Stimulated activated CD8-positive, alpha-beta memory T cell treated with anti-CD3 and anti-CD28 coated beads, Interleukin-15, amount 100 ng/mL, for 48 hours (primary cell): ENCODE measurements at regions not wholly inside any gene's neighbourhood (a gene's known extent, or its start where the extent isn't known, plus 50 kb on each side); places are given as distances from the start of the nearest gene placed in this dataset.

Experiments
- DNase-seq, 2 donors: peaks; one replicate each; pipeline ENCODE4 v3.0.0-alpha.2; 2020; ENCODE audit warnings: low read depth in 2 of 2

DNA sequence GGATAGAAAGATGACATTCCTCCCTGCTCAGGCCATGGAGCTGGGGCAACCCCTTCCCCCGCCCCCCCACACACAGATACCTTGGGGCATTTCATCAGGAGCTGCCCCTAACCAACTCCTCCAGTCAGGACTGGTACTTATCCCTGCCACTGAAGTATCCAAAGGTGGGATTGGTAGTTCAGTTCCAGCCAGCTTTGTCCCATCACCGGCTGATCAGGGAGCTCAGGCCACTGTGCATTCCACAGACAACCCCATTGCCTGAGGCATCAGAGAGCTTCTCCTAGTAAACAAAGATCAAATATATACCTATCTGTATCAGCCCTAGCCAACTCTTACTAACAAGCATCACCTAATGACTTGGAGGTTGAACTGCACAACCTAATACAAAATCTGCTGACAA, 218.2 kb upstream of the FMR1 start:
- no peak for DNase-seq

DNA sequence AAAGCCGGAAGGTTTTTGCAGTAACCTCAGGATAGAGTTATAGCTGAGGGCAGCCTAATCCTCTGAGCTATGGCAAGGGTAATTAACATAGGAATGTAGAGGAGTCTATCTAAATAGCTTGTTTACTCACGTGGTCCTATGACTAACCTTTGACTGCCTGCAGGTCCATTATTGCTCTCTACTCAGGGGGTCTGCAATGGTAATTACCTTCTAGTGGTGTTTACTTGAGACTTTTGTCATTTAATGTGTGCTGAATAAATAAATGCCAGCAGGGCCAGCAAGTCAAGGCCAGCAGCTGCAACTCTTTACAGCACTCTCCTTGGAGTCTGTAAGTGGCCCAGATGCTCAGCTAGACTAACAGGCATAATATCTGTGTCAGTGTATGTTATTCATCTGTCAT, 212.7 kb upstream of the FMR1 start:
- no peak for DNase-seq

DNA sequence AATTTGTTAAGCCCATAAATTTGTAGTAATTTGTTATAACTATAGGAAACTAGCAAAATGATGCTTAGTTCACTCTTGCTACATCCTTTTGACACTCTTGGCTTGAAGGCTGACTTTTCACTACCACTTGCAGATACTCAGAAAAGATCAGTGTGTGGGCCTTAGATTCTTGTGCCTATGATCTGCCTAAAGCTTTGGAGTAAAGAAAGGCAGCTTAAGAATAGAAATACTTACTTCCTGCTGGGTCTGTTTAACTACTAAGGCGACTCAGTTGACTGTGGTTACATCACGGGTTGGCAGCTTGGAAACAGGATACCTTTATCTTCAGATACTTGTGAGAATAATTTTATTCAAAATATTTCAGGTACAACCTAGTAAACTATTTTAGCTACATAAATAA, 201.4 kb upstream of the FMR1 start:
- DNase-seq: no peak

DNA sequence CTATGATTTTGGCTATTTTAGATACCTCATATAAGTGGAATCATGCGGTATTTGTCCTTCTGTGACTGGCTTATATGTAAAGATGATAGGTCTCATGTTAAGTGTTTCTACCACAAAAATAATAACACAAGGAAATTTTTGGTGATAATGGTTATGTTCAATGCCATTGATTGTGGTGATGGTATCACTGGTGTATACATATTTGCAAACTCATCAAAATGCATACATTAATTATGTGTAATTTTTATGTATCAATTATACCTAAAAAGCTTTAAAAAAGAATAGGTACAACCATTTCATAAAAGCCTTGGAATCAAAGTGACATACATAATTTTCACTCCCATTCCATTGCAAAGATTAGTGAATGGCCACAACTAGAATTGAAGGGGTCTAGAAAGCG, 178.3 kb upstream of the FMR1 start:
- no peak for DNase-seq

DNA sequence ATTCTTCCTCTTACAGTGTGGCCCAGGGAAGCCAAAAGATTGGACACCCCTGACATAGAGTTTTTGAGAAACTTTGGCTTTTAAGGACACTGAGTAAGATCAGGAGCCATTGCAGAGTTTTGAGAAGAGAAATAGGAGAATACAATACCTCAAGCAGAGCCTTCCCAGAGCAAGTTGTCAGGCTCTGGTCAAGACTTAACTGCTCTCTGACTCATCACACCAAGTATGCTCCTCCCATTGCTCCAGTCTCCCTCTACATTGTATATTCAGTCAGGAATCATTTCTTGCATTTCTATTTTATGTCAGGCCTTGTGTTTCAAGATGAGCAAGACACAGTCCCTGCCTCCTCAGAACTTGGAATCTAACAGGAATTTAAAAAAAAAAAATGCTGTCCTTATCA, 176.4 kb upstream of the FMR1 start:
- DNase-seq: no peak

DNA sequence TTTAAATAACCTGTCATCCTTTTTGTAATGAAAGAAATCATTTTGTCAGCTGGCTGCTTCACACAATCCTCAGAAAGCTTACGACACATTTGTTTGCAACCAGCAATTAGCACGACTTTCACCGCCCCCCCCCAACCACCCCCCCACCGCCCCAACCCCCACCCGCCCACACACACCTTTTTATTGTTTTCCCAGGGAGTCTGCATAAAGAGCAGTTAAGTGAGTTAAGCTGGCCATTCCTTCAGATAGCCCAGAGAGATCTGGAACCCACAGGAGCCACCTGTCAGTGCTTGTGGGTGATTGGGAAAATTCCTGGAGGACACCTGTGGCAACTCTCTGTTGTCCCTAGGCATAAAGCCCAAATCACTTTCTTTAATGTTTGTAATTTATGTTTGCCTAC, 175.7 kb upstream of the FMR1 start:
- no peak for DNase-seq

DNA sequence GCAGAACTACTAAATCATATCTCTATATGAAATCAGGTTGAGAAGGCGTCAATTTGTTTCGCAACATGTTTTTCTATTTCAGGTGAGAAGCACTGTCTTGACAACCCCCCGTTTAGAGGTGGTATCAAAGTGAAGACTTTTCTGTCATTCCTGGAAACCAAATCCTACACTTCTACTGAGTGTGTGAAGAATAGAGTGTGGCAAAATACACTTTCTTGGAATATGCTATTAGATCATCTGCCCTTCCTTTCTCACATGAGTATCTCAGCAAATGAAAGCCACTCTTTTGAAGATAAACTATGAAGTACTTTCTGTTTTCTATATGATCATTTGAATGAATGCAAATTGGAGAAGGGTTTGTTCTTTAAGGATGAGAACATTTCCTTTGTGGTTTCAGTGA, 174.0 kb upstream of the FMR1 start:
- DNase-seq: no peak

DNA sequence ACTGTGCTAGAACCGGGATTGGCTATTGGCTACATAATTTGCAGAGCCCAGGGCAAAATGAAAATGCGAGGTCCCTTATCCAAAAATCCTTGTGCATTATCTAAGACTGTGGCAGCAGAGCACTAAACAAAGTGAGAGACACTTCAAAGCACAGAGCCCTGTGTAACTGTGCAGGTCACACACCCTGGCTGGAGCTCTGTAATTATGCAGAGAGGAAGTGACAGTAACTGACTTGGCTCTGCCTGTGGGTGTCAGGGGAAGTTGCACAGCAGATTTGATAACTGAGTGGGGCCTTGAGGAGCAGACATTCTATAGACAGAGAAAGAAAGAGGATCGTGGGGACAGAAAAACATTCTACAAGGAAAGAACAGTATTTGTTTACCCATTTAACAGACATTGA, 173.5 kb upstream of the FMR1 start:
- peak in 1 of 2 donors; percentile 0 for DNase-seq

DNA sequence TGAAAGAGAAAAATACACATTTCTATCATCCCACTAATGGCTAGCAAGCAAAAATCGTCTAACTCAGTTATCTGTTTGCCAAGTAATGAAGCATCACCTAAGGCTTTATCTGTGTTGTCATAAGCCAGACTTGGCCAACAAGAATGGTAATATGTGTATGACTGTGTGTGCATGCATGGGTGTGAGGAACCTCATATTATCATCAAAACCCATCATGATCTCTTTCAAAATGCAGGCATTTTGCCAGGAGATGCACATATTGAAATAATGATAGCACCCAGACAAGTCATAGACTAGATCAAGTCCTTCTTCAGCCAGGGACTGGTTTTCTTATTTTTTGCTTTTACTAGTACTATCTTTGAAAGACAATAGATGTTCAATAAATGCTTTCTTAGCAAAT, 172.5 kb upstream of the FMR1 start:
- no peak for DNase-seq

DNA sequence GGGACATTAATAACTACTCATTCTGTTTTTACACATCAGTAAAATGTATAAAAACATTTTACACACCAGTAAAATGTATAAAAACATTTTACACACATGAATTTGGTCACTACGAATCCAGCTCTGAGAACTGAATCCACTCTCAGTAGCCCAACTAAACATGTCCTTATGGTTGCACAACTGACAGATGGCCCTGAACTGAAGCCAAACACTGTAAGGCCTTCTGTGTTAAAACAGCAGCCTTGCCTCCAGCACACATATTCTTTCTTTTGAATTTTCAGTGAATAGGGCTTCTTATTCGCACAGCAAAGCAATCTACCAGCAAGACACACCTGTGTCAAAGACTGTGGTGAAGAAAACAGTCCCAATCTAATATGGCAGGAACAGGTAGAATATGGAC, 169.9 kb upstream of the FMR1 start:
- no peak for DNase-seq

DNA sequence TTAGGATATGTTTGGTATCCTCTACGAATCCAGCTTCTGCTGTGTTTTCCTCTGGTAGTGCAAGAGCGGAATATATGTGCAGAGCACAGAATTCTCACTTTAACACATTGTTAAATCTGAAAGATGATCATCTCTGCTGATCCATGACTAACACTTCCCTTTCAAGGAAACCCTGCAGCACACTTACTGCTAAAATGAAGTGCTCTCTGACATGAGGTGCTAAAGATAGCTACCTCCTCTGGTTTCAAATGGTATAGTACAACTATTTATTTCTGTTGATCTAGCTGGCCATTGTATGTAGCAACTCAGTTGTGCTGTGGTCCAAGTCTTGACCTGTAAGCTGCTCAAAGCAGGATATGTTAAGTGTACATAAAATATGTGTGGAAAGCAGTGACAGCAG, 162.4 kb upstream of the FMR1 start:
- no peak for DNase-seq

DNA sequence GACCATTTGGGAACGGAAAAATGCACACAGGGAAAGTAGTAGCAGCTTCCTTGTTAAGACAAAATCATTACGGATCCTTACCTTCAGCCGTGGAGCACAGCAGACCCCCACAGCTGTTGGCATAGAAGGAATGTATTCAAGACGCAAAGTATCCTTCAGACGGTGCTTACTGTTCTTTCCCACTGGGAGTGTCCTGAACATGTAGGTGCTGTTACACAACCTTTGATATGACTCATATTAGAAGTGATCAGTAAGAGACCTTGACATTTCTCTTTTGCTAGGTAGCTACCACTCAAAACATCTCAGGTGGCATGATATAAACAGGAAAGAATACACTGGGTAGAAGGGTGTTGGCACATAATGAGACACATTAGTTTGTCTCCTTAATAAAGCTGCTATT, 154.0 kb upstream of the FMR1 start:
- no peak for DNase-seq

DNA sequence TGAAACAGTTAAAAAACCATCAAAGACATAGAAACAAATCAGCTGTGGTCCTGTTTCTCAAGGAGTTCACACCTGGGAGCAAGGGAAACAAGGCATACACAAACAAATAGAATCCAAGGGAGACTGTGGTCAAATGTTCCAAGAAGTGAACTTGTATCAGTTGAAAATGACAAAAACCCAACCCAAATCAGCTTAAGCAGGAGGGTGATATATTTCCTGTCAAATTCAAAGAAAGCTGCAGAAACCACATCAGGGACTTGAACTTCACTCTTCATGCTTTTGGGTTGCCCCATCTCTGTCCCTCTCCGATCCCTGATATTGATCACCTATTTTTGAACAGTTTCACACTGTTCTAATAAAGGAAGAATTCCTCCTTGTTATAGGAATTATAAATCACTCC, 148.6 kb upstream of the FMR1 start:
- no peak for DNase-seq

DNA sequence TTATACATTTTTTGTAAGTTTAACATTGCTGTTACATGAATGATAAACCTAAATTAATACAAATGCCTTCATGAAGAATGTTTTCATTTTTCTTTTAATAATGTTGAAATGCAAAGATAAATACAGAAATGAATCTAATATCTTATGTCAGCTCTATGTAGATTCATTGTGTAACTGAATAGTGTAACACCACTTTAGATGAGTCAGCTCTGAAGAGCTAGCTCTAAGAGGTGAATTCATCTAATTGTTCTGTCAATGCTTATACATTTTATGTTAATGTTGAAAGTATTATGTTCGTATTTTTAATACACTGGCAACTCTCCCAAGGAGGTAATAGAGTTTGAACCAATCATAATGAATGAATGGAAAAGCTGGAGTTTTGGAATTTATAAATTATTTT, 146.9 kb upstream of the FMR1 start:
- DNase-seq: no peak

DNA sequence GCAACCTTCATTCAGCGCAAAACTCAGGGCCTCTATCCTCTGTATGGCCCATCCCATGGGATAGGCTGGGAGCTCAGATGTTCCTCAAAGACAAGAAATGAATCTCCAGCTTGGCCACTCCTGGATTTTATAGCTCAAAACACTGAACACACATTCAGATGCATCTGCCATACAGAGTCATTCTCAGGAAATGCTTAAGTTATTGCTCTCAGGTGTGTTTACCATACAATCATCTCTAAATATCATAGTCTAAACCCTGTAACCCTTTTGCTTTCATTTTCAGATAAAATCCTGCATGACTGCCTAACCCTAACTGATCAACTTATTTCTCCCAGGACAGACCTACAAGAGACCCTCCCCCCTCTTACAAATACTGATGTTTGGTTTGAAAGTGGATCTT, 140.9 kb upstream of the FMR1 start:
- no peak for DNase-seq

DNA sequence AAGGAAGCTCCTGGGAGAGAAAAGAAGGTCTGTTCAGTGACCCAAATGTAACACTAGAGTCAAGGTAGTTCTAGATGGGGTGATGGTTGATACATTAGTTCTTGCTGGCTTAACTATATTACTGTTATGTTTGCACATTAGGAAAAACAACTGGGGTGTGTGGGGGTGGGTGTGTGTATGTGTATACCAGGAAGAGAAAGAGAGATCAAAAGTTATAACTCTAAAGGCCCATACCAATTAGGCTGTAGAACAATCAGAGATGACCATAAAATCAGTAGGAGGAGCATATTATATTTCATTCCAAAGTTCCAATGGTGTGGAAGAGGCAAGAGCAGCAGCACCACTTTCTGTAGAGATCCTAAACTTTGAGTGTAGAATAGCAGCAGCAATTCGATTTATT, 134.7 kb upstream of the FMR1 start:
- no peak for DNase-seq

DNA sequence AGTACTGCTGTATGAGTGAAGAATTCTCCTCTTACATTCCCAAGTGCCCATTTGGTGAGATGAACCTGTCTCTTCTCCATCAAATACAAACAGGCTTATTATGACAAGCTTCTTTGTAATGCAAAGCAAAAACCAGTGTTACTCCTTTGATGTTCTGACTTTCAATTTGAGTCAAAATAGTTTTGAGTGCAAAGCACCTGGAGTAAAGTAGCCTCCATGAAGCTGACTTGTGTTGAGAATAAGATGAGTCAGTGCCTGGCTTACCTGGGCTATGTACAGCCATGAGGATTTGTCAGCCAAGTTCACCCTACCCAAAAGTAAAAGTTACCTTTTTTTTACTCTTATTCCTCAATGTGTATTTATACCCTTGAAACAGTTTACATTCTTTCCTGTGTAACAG, 132.5 kb upstream of the FMR1 start:
- DNase-seq: no peak

DNA sequence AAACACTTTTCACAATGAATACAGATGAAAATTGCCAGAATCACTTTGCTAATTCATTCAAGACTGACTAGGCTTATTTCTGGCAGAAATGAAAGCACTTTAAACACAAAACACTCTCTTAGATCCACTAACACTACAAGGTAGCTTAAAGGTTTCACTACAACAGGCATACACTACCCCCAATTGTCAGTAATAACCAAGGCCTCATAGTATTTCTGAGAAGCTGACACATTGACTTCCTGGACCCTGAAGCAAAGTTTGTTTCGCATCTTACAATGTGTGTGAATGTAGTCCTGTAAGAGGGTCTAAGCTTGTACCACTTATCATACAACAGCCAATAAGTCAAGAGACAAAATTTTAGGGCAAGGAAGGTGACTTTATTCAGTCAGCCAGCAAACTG, 129.9 kb upstream of the FMR1 start:
- DNase-seq: no peak

DNA sequence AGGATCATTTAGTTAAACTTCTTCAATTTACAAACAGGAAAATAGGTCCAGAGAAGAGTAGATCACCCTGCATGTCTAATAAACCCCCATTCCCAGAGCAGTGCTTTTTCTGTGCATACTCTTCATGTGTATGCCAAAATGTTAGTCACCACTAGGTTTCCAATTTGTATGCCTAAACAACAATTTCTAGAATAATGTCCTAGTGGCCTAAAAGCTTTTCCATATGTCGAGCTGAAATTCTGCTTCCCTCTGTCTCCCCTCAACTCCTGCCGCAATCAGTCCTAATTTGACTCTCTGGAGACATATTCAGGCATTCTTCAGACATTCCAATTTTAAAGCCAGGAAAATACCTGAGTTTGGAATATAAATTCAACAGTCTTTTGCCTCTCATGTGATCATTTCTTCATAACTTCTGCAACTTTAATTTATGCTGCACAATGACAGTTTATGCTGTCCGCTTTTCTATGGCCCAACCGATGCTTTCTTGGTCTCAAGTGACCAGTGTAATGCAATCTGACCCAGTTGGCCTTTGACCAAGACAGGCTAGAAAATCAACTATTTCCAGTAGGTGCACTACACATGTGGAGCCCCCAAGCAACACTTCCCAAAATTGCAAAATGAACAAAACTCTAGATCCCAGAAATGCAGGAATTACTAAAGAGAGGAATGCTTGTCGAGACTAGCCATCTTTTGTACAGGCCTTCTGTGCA, 122.9 kb upstream of the FMR1 start:
- no peak for DNase-seq

DNA sequence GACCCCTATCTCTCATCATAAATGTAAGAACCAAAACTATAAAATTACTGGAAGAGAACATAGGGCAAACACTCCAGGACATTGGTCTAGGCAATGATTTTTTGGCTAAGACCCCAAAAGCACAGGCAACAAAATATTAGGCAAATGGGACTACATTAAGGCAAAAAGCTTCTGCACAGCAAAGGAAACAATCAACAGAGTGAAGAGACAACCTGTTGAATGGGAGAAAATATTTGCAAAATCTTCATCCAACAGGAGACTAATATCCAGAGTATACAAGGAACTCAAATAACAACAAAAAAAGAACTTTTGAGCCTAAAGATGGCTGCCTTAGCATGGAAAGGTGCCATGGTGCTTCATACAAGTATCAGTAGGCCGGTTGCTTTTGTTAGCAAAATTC, 111.1 kb upstream of the FMR1 start:
- no peak for DNase-seq

DNA sequence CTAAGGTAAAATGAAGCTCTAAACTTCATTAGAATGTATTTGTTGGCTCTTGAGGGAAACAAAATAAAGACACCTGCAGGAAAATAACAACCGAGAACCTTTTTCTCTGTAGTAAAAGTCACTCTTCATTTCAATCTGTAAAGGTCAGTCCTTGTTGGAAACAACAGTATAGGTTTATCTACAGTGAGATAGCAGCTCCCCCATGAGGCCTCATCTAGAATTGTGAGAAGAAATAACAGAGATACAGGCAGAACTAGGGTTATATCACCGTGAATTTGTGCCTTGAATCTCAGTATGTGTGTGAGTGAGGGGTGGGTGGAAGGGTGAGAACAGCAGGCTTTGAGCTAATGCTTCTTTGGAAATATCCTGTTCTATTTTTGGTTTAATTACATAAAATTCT, 107.8 kb upstream of the FMR1 start:
- DNase-seq: no peak

DNA sequence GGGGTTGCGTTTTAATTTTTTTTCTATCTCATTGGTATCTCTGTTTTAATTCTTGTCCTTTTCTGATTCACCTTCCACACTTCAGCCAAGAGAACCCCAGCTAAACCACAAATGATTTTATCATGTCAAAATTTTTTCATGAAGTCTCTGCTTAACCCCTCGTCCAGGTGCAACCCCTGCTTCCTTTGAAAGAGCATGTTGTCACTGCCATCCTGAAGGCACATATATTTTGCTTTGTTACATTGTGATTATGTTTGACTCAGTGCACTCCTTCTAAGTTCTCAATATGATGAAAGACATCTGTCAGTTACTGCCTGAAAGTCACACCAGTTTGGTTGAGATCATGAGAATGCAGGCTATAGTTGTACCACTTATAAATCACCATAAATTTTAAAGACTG, 99.9 kb upstream of the FMR1 start:
- DNase-seq: no peak

DNA sequence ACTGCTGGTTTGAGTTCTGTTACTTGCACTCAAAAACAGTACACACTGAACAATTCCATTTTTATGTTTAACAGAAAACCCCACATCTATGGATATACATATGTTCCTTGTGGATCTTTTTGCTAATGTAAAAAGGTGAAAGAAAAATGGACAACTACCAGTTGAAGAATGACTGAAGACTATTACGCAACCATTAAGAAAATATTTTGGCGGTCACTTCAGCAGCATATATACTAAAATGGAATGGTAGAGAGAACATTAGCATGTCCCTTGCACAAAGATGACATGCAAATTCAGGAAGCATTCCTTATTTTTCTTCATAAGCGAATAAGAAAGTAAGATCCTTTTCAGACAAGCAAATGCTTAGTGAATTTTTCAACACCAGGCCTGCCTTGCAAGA, 84.6 kb upstream of the FMR1 start:
- no peak for DNase-seq

DNA sequence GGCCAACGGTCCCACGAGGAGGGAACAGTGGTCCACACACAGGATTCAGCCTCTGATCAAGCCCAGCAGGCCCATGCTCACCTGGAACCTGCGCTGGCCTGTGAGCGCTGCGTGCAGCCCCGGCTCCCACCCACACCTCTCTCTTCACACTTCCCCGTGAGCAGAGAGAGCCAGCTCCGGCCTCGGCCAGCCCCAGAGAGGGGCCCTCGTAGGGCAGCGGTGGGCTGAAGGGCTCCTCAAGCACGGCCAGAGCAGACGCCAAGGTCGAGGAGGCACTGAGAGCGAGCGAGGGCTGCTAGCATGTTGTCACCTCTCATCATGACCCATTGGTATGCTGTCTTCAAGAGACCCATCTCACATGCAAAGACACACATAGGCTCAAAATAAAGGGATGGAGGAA, 83.0 kb upstream of the FMR1 start:
- no peak for DNase-seq
